GM21390 (cell line): ENCODE measurements at regions not wholly inside any gene's neighbourhood (a gene's known extent, or its start where the extent isn't known, plus 50 kb on each side); places are given as distances from the start of the nearest gene placed in this dataset.
"Not testable (repeated sequence)": the region's sequence is repeated elsewhere in the genome, so short reads cannot be mapped to it uniquely, and the experiment has no call there.

Experiments
- ATAC-seq: cut with Tn5 transposase; IDR thresholded peaks from one replicate; pipeline ENCODE4 v1.9.1; 2021; ENCODE audit not compliant: unreplicated experiment

DNA sequence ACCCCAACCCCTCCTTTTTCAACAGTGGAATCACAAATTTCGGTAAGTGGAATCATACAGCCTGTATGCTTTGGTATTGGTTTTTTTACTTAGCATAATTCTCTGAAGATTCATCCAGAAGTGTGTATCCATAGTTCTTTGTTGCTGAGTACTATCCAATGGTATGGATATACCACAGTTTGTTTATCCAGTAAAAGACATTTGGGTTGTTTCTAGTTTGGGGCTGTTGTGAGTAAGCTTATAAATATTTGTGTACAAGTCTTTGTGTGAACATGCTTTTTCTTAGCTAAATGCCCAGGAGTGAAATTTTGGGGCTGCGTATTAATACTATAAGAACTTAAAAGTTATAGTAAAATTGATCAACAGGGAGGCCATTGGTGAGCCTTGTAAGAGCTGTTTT, 57.5 kb upstream of the GC start:
- no peak for ATAC-seq

- no peak for ATAC-seq
These were observed 63.4 kb upstream of the GC start for GRCh38 chr4:71847300-71847699.

DNA sequence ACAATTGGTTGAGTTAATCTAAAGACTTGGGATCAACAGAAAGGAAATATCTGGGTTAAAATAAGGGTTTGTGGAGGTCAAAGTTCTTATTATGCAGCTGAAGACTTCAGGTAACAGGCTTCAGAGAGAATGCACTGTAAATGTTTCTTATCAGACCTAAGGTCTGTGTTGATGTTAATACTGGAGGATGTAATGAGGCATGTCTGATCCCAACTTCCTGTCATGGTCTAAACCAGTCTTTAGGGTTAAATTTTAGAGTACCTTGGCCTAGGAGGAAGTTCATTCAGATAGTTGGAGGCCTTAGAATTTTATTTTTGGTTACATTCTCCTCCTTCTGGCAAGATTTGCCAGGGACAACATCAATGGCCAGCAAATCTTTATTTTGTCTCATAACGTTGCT, 72.1 kb upstream of the GC start:
- no peak for ATAC-seq

GRCh38 chr4:71857713-71858451, 74.0 kb upstream of the GC start:
- ATAC-seq = no peak

GRCh38 chr4:71860643-71861042, 76.8 kb upstream of the GC start:
- ATAC-seq = no peak

GRCh38 chr4:71862315-71862714, 78.4 kb upstream of the GC start:
- ATAC-seq = no peak

- ATAC-seq = no peak
These were observed 79.6 kb upstream of the GC start for GRCh38 chr4:71863457-71863856.

DNA sequence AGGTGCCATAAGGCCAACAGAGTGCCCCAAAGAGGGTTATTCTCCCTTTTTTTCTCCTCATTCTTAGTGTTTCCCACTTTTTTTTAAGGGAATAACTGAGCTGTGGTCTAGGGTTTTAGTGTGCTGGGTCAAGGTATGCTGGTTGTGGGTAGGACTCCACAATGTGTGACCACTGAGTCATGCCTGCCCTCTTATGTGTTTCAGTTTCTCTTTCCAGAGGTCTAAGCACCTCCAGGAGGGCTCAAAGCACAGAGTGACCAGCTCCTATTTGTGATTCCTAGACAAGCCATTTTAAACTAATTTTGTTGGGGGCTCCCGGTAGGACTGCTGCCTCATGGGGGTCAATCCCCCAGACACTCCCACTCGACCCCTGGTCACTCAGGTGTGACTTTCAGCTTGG, 80.5 kb upstream of the GC start:
- ATAC-seq = no peak

DNA sequence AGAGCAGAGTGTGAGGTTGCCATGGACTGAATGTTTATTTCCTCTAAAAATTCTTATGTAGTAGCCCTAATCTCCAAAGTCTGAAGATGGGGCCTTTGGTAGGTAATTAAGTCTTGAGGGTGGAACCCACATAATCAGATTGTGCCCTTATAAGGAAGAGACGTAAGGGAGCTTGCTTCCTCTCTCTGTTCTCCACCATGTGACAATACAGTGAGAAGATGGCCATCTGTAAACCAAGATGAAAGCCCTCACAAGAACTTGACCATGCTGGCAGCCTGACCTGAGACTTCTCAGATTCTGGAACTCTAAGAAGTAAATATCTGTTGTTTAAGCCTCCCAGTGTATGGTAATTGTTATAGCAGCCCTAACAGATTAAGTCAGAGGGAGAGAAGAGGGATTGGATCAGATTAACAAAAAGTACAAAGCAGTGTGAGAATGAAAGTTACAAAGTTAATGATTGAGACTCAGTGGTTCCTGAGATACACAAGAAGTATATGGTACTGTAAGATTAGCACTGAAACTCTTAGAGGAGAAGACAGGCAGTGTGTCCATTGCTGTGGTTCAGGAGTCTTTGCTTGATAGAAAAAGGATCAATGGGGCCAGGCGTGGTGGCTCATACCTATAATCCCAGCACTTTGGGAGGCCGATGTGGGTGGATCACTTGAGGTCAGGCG, 82.5 kb upstream of the GC start:
- no peak for ATAC-seq

GRCh38 chr4:71867598-71867997, 83.7 kb upstream of the GC start:
- no peak for ATAC-seq

DNA sequence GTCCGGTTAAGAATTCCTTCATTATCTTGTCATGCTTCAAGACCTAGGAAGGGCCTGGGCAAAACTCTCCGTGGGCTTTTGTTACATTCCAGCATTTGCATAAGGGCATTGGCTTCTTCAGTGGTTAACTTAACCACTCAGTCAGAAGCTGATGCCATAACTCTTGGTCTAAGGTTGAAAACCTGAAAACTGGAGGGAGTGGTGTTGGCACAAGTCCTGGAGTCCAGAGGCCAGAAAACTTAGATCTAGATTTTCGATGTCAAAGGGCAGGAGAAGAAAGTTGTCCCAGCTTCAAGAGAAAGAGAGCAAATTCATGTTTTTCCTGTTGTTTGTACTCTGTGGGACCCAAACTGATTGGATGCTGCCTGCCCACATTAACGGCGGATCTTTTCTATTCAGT, 86.6 kb upstream of the GC start:
- ATAC-seq = no peak

- ATAC-seq = no peak
These were observed 88.3 kb upstream of the GC start for GRCh38 chr4:71872221-71872620.

GRCh38 chr4:71872767-71873415, 89.0 kb upstream of the GC start:
- no peak for ATAC-seq

GRCh38 chr4:71878376-71878775, 94.5 kb upstream of the GC start:
- ATAC-seq = no peak

GRCh38 chr4:71882113-71882841, 98.4 kb upstream of the GC start:
- ATAC-seq = no peak

DNA sequence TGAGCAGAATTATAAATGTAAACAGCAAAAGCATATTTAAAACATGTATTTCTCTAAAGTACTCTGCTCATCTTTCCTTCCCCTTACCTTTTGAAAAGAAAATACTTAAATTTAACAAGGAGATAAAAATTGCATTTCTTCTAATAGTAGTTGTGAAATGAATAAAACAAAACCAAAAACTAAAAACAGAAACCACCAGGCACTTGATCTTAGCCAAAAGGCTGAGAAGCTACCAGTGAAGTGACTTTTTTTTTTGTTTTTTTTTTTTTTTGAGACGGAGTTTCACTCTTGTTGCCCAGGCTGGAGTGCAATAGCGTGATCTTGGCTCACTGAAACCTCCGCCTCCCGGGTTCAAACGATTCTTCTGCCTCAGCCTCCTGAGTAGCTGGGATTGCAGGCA, 116.5 kb upstream of the GC start:
- ATAC-seq = not testable (repeated sequence)

- ATAC-seq = not testable (repeated sequence)
These were observed 121.7 kb upstream of the GC start for GRCh38 chr4:71905594-71905993.

GRCh38 chr4:71906096-71906495, 122.2 kb upstream of the GC start:
- no peak for ATAC-seq

DNA sequence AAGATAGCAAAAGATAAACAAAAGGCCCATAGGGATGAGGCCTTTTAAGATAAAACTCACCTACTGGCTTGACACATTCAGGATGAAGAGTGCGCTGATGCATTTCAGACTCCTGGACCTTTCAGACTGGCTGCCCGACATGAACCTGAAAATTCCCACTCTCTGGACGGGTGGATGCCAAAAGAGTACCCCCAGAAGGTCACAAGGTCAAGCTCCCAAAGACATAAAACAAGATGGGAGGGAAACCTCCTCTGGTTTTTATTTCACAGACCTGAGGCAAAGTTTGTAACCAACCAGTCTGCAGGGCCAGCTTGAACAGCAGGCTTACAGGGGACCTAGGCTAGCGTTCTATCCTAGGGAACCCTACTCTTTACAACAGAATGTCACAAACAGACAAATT, 123.2 kb upstream of the GC start:
- no peak for ATAC-seq

- peak; percentile 75 for ATAC-seq
These were observed 123.9 kb upstream of the GC start for GRCh38 chr4:71907782-71908181.

- no peak for ATAC-seq
These were observed 118.5 kb upstream of the NPFFR2 start for GRCh38 chr4:71913275-71913674.

- no peak for ATAC-seq
These were observed 108.7 kb upstream of the NPFFR2 start for GRCh38 chr4:71923070-71923469.
